SK-N-SH treated with all-trans-retinoic acid at 6 μM for 48 hours (cell line): ENCODE measurements at regions not wholly inside any gene's neighbourhood (a gene's known extent, or its start where the extent isn't known, plus 50 kb on each side); places are given as distances from the start of the nearest gene placed in this dataset.

Source experiments
- ARNTL ChIP-seq: fragments of 450-650 bp; formaldehyde crosslinking; IDR thresholded peaks from 2 replicates; pipeline ENCODE4 v1.5.0; 2020; ENCODE audit warnings: low read depth, mild to moderate bottlenecking, moderate library complexity, borderline replicate concordance
- BACH2 ChIP-seq: fragments of 250-450 bp; sonication (Bioruptor Pico); IDR thresholded peaks from 2 replicates; pipeline ENCODE4 v1.9.0; 2021; ENCODE audit warnings: mild to moderate bottlenecking, borderline replicate concordance
- CSDC2 ChIP-seq: fragments of 250-450 bp; sonication (Bioruptor Pico); IDR thresholded peaks from 2 replicates; pipeline ENCODE4 v1.5.0; 2020; ENCODE audit warnings: mild to moderate bottlenecking, moderate library complexity
- PPARA ChIP-seq: fragments of 250-450 bp; sonication (Bioruptor Pico); IDR thresholded peaks from 2 replicates; pipeline ENCODE4 v1.5.0; 2020; ENCODE audit warnings: mild to moderate bottlenecking, borderline replicate concordance
- RARB ChIP-seq: fragments of 250-450 bp; sonication (Bioruptor Pico); IDR thresholded peaks from 2 replicates; pipeline ENCODE4 v1.8.0; 2021; ENCODE audit warnings: mild to moderate bottlenecking, moderate library complexity
- SNAI2 ChIP-seq: fragments of 250-450 bp; sonication (Bioruptor Pico); IDR thresholded peaks from 2 replicates; pipeline ENCODE4 v1.5.0; 2020; ENCODE audit warnings: mild to moderate bottlenecking, moderate library complexity
- TOX ChIP-seq: fragments of 250-450 bp; sonication (Bioruptor Pico); IDR thresholded peaks from 2 replicates; pipeline ENCODE4 v1.8.0; 2021; ENCODE audit warnings: mild to moderate bottlenecking, moderate library complexity, borderline replicate concordance
- ZC3H10 ChIP-seq: fragments of 250-450 bp; sonication (Bioruptor Pico); IDR thresholded peaks from 2 replicates; pipeline ENCODE4 v1.5.1; 2021; ENCODE audit warnings: mild to moderate bottlenecking, moderate library complexity
- ZFP3 ChIP-seq: fragments of 250-450 bp; sonication (Bioruptor Pico); IDR thresholded peaks from 2 replicates; pipeline ENCODE4 v1.5.0; 2020; ENCODE audit warnings: mild to moderate bottlenecking, moderate library complexity
- ZFP30 ChIP-seq: fragments of 450-650 bp; formaldehyde crosslinking; IDR thresholded peaks from 2 replicates; pipeline ENCODE4 v1.5.0; 2022; ENCODE audit warnings: mild to moderate bottlenecking, moderate library complexity
- TF ChIP-seq, protein P1 (sequence below): fragments of 250-450 bp; sonication (Bioruptor Pico); IDR thresholded peaks from 2 replicates; pipeline ENCODE4 v1.5.1; 2020; ENCODE audit warnings: low read depth, mild to moderate bottlenecking, moderate library complexity
- TF ChIP-seq, protein P2 (sequence below): fragments of 250-450 bp; sonication (Bioruptor Pico); IDR thresholded peaks from 2 replicates; pipeline ENCODE4 v1.8.0; 2020; ENCODE audit warnings: mild to moderate bottlenecking, moderate library complexity, borderline replicate concordance

DNA sequence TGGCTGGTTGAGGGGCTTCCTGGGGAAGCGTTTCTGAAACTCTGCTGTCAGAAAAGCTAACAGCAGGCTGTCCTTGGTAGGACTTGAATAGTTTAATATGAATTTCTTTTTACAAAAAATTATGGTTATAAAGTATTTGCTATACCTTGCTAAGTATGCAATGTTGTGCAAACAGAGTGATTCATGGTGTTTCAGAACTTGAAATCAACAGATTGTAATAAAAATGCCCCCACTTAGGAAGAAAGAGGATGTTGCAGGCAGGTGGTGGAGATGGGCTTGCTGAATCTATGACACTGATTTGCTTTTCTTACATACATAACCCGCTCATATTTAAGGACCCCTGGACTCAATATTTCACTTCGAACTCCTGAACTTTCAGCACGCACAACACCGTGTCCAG, 211.6 kb downstream of the THBS2 start:
- TF ChIP-seq CSDC2 (no peak), RARB (CRISPR knock-in tag) (no peak), SNAI2 (CRISPR knock-in tag) (no peak), ARNTL (CRISPR knock-in tag) (no peak), PPARA (no peak), TOX (no peak), ZFP30 (CRISPR knock-in tag) (no peak), ZC3H10 (no peak), BACH2 (CRISPR knock-in tag) (no peak), ZFP3 (no peak)
- TF ChIP-seq, protein P1, sequence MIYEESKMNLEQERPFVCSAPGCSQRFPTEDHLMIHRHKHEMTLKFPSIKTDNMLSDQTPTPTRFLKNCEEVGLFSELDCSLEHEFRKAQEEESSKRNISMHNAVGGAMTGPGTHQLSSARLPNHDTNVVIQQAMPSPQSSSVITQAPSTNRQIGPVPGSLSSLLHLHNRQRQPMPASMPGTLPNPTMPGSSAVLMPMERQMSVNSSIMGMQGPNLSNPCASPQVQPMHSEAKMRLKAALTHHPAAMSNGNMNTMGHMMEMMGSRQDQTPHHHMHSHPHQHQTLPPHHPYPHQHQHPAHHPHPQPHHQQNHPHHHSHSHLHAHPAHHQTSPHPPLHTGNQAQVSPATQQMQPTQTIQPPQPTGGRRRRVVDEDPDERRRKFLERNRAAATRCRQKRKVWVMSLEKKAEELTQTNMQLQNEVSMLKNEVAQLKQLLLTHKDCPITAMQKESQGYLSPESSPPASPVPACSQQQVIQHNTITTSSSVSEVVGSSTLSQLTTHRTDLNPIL, result no peak
- TF ChIP-seq, protein P2, sequence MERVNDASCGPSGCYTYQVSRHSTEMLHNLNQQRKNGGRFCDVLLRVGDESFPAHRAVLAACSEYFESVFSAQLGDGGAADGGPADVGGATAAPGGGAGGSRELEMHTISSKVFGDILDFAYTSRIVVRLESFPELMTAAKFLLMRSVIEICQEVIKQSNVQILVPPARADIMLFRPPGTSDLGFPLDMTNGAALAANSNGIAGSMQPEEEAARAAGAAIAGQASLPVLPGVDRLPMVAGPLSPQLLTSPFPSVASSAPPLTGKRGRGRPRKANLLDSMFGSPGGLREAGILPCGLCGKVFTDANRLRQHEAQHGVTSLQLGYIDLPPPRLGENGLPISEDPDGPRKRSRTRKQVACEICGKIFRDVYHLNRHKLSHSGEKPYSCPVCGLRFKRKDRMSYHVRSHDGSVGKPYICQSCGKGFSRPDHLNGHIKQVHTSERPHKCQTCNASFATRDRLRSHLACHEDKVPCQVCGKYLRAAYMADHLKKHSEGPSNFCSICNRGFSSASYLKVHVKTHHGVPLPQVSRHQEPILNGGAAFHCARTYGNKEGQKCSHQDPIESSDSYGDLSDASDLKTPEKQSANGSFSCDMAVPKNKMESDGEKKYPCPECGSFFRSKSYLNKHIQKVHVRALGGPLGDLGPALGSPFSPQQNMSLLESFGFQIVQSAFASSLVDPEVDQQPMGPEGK (CRISPR knock-in tag), result no peak
